Esophagus squamous epithelium (tissue), 4 donors: ENCODE measurements at regions not wholly inside any gene's neighbourhood (a gene's known extent, or its start where the extent isn't known, plus 50 kb on each side); places are given as distances from the start of the nearest gene placed in this dataset.

Experiments used
- CTCF ChIP-seq, 6 experiments: fragments of 450-650 bp in 4 of 6; fragments of 200-600 bp in 2 of 6; sonication (generic) in 2 of 6; IDR thresholded peaks; one replicate each; pipeline ENCODE4 v1.5.1; 2016 to 2019; ENCODE audit warnings: antibody characterized with exemption in 6 of 6, mild to moderate bottlenecking in 4 of 6, moderate library complexity in 4 of 6
- POLR2A ChIP-seq, 4 donors: fragments of 450-650 bp; IDR thresholded peaks; one replicate each; pipeline ENCODE4 v1.6.1; 2017; ENCODE audit warnings: antibody characterized with exemption in 4 of 4, mild to moderate bottlenecking in 4 of 4, moderate library complexity in 3 of 4

GRCh38 chr5:8230868-8231267 lies 361.9 kb downstream of the MTRR start:
- no peak for TF ChIP-seq POLR2A (IDR thresholded peaks at IDR 0.05)
- no peak for TF ChIP-seq CTCF (IDR thresholded peaks at IDR 0.05)
